ENCODE measurements at regions not wholly inside any gene's neighbourhood (a gene's known extent, or its start where the extent isn't known, plus 50 kb on each side); places are given as distances from the start of the nearest gene placed in this dataset.

- H3K4me1 ChIP-seq = no peaks in the 10 kb centered on the region
- H3K9me3 ChIP-seq = no peaks in the 10 kb centered on the region
- no peak for DNase-seq
- H3K27me3 ChIP-seq = no peaks in the 10 kb centered on the region
- WGBS, 5 donors = 71 to 84% (median 76%) methylated on average over 4 of the region's 4 CpGs
- TF ChIP-seq POLR2A (IDR thresholded peaks at IDR 0.05) = no peak
- TF ChIP-seq EP300 (IDR thresholded peaks at IDR 0.05) = no peak
- intact Hi-C loops (cut with DNase I; ENCODE audit: low total_unique reads) = no loop called here
- no peak overlapping the region for H3K27ac ChIP-seq
- H3K4me3 ChIP-seq = no peak overlapping the region
- no peaks in the 10 kb centered on the region for H3K36me3 ChIP-seq
These were observed 229.4 kb upstream of the CEP162 start for GRCh38 chr6:84456803-84457202.

GRCh38 chr6:84455511-84456029, 228.1 kb upstream of the CEP162 start:
- intact Hi-C loops (cut with DNase I; ENCODE audit: low total_unique reads) = no loop called here
- H3K4me1 ChIP-seq = no peaks in the 10 kb centered on the region
- H3K27ac ChIP-seq = no peak overlapping the region
- H3K9me3 ChIP-seq = no peaks in the 10 kb centered on the region
- TF ChIP-seq POLR2A (IDR thresholded peaks at IDR 0.05) = no peak
- TF ChIP-seq, protein P1, sequence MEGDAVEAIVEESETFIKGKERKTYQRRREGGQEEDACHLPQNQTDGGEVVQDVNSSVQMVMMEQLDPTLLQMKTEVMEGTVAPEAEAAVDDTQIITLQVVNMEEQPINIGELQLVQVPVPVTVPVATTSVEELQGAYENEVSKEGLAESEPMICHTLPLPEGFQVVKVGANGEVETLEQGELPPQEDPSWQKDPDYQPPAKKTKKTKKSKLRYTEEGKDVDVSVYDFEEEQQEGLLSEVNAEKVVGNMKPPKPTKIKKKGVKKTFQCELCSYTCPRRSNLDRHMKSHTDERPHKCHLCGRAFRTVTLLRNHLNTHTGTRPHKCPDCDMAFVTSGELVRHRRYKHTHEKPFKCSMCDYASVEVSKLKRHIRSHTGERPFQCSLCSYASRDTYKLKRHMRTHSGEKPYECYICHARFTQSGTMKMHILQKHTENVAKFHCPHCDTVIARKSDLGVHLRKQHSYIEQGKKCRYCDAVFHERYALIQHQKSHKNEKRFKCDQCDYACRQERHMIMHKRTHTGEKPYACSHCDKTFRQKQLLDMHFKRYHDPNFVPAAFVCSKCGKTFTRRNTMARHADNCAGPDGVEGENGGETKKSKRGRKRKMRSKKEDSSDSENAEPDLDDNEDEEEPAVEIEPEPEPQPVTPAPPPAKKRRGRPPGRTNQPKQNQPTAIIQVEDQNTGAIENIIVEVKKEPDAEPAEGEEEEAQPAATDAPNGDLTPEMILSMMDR (IDR thresholded peaks at IDR 0.05) = no peak
- DNase-seq = no peak
- 53 to 71% (median 57%) methylated on average over 3 of the region's 3 CpGs for WGBS, 5 donors
- H3K36me3 ChIP-seq = no peaks in the 10 kb centered on the region
- no peaks in the 10 kb centered on the region for H3K27me3 ChIP-seq
- no peak overlapping the region for H3K4me3 ChIP-seq

- no peaks in the 10 kb centered on the region for H3K36me3 ChIP-seq
- no peaks in the 10 kb centered on the region for H3K4me1 ChIP-seq
- intact Hi-C loops (cut with DNase I; ENCODE audit: low total_unique reads) = no loop called here
- peak in 1 of 2 donors; percentile 7 for DNase-seq
- TF ChIP-seq EP300 (IDR thresholded peaks at IDR 0.05) (no peak), POLR2A (IDR thresholded peaks at IDR 0.05) (no peak), POLR2AphosphoS5 (IDR thresholded peaks at IDR 0.05) (no peak)
- TF ChIP-seq, protein P1 (IDR thresholded peaks at IDR 0.05) = no peak
- H3K4me3 ChIP-seq = no peak overlapping the region
- no peaks in the 10 kb centered on the region for H3K27me3 ChIP-seq
- no peak overlapping the region for H3K27ac ChIP-seq
- H3K9me3 ChIP-seq = no peaks in the 10 kb centered on the region
These were observed 226.1 kb upstream of the CEP162 start for GRCh38 chr6:84453499-84453898.

GRCh38 chr6:84450018-84450417, 222.6 kb upstream of the CEP162 start:
- intact Hi-C loops (cut with DNase I; ENCODE audit: low total_unique reads) = no loop called here
- 69 to 86% (median 83%) methylated on average over 2 of the region's 2 CpGs for WGBS, 5 donors
- no peak for DNase-seq

DNA sequence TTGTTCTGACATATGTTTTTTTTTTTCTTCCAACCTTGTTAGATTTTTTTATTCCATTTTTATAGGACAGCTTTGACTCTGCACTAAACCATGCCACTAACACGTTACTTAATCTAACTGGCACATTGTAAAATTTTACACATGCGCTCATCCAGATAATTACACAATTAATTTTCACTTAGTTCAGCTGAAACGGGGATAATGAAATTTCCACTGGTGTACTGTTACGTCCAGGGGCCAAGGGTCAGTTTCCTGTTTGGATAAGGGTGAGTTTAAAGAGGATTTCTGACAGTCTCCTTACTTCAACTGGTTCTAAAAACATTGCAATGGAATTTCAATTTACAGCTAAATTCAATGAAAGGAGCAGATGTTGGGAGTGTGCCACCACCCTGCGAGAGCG, 221.8 kb upstream of the CEP162 start:
- intact Hi-C loops (cut with DNase I; ENCODE audit: low total_unique reads) = no loop called here
- H3K27ac ChIP-seq = no peak overlapping the region
- 35 to 43% (median 38%) methylated on average over 6 of the region's 6 CpGs for WGBS, 5 donors
- DNase-seq = peak in 1 of 2 donors; percentile 15
- no peaks in the 10 kb centered on the region for H3K36me3 ChIP-seq
- H3K4me3 ChIP-seq = no peak overlapping the region
- H3K4me1 ChIP-seq = no peaks in the 10 kb centered on the region
- H3K9me3 ChIP-seq = no peaks in the 10 kb centered on the region
- H3K27me3 ChIP-seq = no peaks in the 10 kb centered on the region
- no peak for TF ChIP-seq EP300 (IDR thresholded peaks at IDR 0.05)
- no peak for TF ChIP-seq POLR2A (IDR thresholded peaks at IDR 0.05)

More at GRCh38 chr6:84450018-84450417, 222.6 kb upstream of the CEP162 start:
- Histone ChIP-seq H3K4me3 (no peak overlapping the region), H3K27me3 (no peaks in the 10 kb centered on the region), H3K27ac (no peak overlapping the region), H3K36me3 (no peaks in the 10 kb centered on the region), H3K9me3 (no peaks in the 10 kb centered on the region), H3K4me1 (no peaks in the 10 kb centered on the region)
- TF ChIP-seq, protein P1 (IDR thresholded peaks at IDR 0.05) = no peak
- TF ChIP-seq EP300 (IDR thresholded peaks at IDR 0.05) (no peak), POLR2AphosphoS5 (IDR thresholded peaks at IDR 0.05) (no peak), POLR2A (IDR thresholded peaks at IDR 0.05) (no peak)

Measured in stomach (tissue), 8 donors.